ENCODE measurements at regions not wholly inside any gene's neighbourhood (a gene's known extent, or its start where the extent isn't known, plus 50 kb on each side); places are given as distances from the start of the nearest gene placed in this dataset.

DNA sequence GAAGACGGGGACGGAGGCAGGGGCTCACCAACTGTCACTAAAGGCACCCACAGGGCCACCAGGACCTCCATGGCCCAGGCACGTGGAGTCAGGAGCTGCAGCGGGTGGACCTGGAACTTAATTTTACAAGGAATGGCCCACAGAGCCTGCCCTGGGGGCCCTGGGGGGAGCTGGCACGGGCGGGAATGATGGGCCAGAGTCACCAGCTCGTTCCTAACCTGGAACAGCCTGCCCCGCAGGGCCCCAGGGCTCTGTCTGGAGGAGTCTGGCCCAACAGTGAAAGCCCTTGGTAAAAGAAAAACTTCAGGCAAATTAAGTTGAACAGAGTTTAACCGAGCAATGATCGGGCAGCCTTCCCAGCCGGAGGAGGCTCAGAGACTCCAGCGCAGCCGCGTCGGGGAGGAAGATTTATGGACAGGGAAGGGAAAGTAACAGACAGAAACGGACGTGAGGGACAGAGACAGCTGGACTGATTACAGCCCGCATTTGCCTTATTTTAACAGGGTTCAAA, 118.4 kb upstream of the TMEM18 start:
- TF ChIP-seq POLR2A (IDR thresholded peaks at IDR 0.05), result no peak
- no peak for TF ChIP-seq EP300 (IDR thresholded peaks at IDR 0.05)
- TF ChIP-seq POLR2AphosphoS5 (IDR thresholded peaks at IDR 0.05), result no peak

Data from stomach (tissue), 4 donors.